Keratinocyte (primary cell): ENCODE measurements at regions not wholly inside any gene's neighbourhood (a gene's known extent, or its start where the extent isn't known, plus 50 kb on each side); places are given as distances from the start of the nearest gene placed in this dataset.

Experiments used
- CTCF ChIP-seq, 3 experiments: IDR thresholded peaks in 1 of 3; conservative IDR thresholded peaks in 1 of 3; optimal IDR thresholded peaks in 1 of 3; 2 replicates in 2 of 3; 3 replicates in 1 of 3; pipeline versions ENCODE3 to v1.5.1; 2011; ENCODE audit warnings: low read length in 3 of 3, mild to moderate bottlenecking in 3 of 3, moderate library complexity in 2 of 3, control low read depth in 1 of 3, inconsistent platforms in 1 of 3; ENCODE audit not compliant: insufficient read depth in 2 of 3; ENCODE audit errors: extremely low read depth in 1 of 3
- EZH2 ChIP-seq: IDR thresholded peaks from one replicate; pipeline ENCODE4 v1.6.1; 2012; ENCODE audit warnings: inconsistent platforms, mild to moderate bottlenecking, low read length, moderate library complexity

GRCh38 chr15:20272422-20273184 lies 269.0 kb downstream of the GOLGA6L6 start:
- no peak for TF ChIP-seq CTCF (optimal IDR thresholded peaks at IDR 0.05 in 1 of 3, IDR thresholded peaks at IDR 0.05 in 1 of 3, conservative IDR thresholded peaks at IDR 0.05 in 1 of 3; ENCODE audit: extremely low read depth in 1 of 3, insufficient read depth in 2 of 3, low read length in 3 of 3)
- TF ChIP-seq EZH2, result no peak
